OCI-LY1 (cell line): ENCODE measurements at regions not wholly inside any gene's neighbourhood (a gene's known extent, or its start where the extent isn't known, plus 50 kb on each side); places are given as distances from the start of the nearest gene placed in this dataset.

Experiments
- EZH2 ChIP-seq: fragments of 200-600 bp; sonication (generic), shearing (Covaris generic); IDR thresholded peaks from 2 replicates; pipeline ENCODE4 v1.8.0; 2017; ENCODE audit warnings: borderline replicate concordance, mixed run types, mild to moderate bottlenecking, antibody characterized with exemption, low read length, moderate library complexity, mixed read lengths
- TF ChIP-seq, protein P1 (sequence below): fragments of 200-600 bp; sonication (generic), shearing (Covaris generic); IDR thresholded peaks from 2 replicates; pipeline ENCODE4 v1.5.1; 2017; ENCODE audit warnings: mild to moderate bottlenecking, antibody characterized with exemption, low read length, moderate library complexity, mixed read lengths

DNA sequence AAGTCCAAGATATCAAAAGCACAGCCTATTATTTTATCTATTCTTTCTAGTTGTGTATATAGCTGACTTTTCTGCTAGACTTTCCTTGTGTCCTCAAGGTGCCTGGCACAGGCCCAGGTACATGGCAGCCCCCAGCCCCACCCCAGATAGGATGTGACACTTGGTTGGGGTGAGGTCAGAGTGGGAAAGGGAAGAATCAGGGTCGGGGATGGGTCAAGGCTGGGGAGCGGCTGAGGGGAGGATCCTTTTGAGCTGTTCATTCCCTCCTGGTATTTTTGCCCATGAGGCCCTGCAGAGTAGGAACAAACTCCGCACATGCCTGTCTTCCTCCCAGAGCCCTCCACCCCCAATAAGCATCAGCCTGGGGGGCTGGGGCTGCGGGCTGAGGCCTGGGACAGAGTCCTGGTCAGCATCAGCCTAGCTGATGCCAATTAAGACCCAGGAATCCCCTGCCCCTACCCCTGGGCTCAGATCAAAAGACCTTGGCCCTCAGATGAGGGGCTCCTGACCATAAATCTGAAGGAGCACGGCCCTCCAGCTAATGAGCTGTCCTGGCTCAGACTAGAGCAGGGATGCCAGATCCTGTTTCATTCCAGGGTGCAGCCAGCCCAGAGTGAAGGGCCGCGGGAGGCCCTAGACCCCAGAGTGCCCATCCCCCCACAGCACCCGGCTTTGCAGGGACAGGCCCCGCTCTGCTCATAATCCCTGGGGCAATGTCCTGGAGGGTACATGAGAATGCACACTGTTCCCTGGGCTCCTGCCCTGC is 85.3 kb downstream of the SDC1 start:
- TF ChIP-seq, protein P1, sequence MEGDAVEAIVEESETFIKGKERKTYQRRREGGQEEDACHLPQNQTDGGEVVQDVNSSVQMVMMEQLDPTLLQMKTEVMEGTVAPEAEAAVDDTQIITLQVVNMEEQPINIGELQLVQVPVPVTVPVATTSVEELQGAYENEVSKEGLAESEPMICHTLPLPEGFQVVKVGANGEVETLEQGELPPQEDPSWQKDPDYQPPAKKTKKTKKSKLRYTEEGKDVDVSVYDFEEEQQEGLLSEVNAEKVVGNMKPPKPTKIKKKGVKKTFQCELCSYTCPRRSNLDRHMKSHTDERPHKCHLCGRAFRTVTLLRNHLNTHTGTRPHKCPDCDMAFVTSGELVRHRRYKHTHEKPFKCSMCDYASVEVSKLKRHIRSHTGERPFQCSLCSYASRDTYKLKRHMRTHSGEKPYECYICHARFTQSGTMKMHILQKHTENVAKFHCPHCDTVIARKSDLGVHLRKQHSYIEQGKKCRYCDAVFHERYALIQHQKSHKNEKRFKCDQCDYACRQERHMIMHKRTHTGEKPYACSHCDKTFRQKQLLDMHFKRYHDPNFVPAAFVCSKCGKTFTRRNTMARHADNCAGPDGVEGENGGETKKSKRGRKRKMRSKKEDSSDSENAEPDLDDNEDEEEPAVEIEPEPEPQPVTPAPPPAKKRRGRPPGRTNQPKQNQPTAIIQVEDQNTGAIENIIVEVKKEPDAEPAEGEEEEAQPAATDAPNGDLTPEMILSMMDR, result no peak
- no peak for TF ChIP-seq EZH2
